ENCODE measurements at regions not wholly inside any gene's neighbourhood (a gene's known extent, or its start where the extent isn't known, plus 50 kb on each side); places are given as distances from the start of the nearest gene placed in this dataset.

- no peak for TF ChIP-seq CTCF (IDR thresholded peaks at IDR 0.05; ENCODE audit: low read depth, low read length)
- TF ChIP-seq EZH2phosphoT487 (IDR thresholded peaks at IDR 0.05; ENCODE audit: low read depth) = no peak
- Histone ChIP-seq H3K4me2 (ENCODE audit: low read length) (no peak overlapping the region), H3K27me3 (ENCODE audit: low read depth, low read length) (peaks cover 29% of the 10 kb centered on the region)
Observed at GRCh38 chr20:40749985-40750506, 61.0 kb upstream of the MAFB start.

GRCh38 chr20:40750541-40751035, 61.6 kb upstream of the MAFB start:
- no peak overlapping the region for H3K4me2 ChIP-seq (ENCODE audit: low read length)
- H3K27ac ChIP-seq (ENCODE audit: low read length) = no peak overlapping the region
- no peak overlapping the region for H3K4me3 ChIP-seq (ENCODE audit: low read length)
- no peaks in the 10 kb centered on the region for H3K9me3 ChIP-seq (ENCODE audit: insufficient read depth, low read length)
- peaks cover 13% of the 10 kb centered on the region for H3K4me1 ChIP-seq (ENCODE audit: low read length)
- H2AFZ ChIP-seq (ENCODE audit: low read depth, low read length) = no peak overlapping the region
- no peaks in the 10 kb centered on the region for H4K20me1 ChIP-seq (ENCODE audit: insufficient read depth, low read length)
- H3K36me3 ChIP-seq (replicated peaks; ENCODE audit: low read depth, low read length) = no peaks in the 10 kb centered on the region
- no peaks in the 10 kb centered on the region for H3K79me2 ChIP-seq (ENCODE audit: low read length)
- no peak for TF ChIP-seq EZH2phosphoT487 (IDR thresholded peaks at IDR 0.05; ENCODE audit: low read depth)
- no peak for TF ChIP-seq CTCF (IDR thresholded peaks at IDR 0.05; ENCODE audit: low read depth, low read length)
- H3K9ac ChIP-seq (ENCODE audit: low read length) = no peak overlapping the region
- H3K27me3 ChIP-seq (ENCODE audit: low read depth, low read length) = peaks cover 25% of the 10 kb centered on the region

More at GRCh38 chr20:40749985-40750506, 61.0 kb upstream of the MAFB start:
- Histone ChIP-seq H3K4me3 (ENCODE audit: low read length) (no peak overlapping the region), H3K9me3 (ENCODE audit: insufficient read depth, low read length) (no peaks in the 10 kb centered on the region), H3K27ac (ENCODE audit: low read length) (no peak overlapping the region), H3K36me3 (replicated peaks; ENCODE audit: low read depth, low read length) (no peaks in the 10 kb centered on the region), H2AFZ (ENCODE audit: low read depth, low read length) (no peak overlapping the region), H3K4me1 (ENCODE audit: low read length) (peaks cover 19% of the 10 kb centered on the region), H4K20me1 (ENCODE audit: insufficient read depth, low read length) (no peaks in the 10 kb centered on the region), H3K79me2 (ENCODE audit: low read length) (no peaks in the 10 kb centered on the region), H3K9ac (ENCODE audit: low read length) (no peak overlapping the region)

GRCh38 chr20:40753472-40753871, 64.4 kb upstream of the MAFB start:
- no peak overlapping the region for H3K27ac ChIP-seq (ENCODE audit: low read length)
- H3K27me3 ChIP-seq (ENCODE audit: low read depth, low read length) = peaks cover 12% of the 10 kb centered on the region
- no peaks in the 10 kb centered on the region for H3K9me3 ChIP-seq (ENCODE audit: insufficient read depth, low read length)
- H3K4me3 ChIP-seq (ENCODE audit: low read length) = no peak overlapping the region
- no peak overlapping the region for H3K4me2 ChIP-seq (ENCODE audit: low read length)
- peaks cover 7% of the 10 kb centered on the region for H3K4me1 ChIP-seq (ENCODE audit: low read length)
- no peaks in the 10 kb centered on the region for H3K36me3 ChIP-seq (replicated peaks; ENCODE audit: low read depth, low read length)
- TF ChIP-seq EZH2phosphoT487 (IDR thresholded peaks at IDR 0.05; ENCODE audit: low read depth) (no peak), CTCF (IDR thresholded peaks at IDR 0.05; ENCODE audit: low read depth, low read length) (no peak)
- H3K79me2 ChIP-seq (ENCODE audit: low read length) = no peaks in the 10 kb centered on the region
- no peak overlapping the region for H3K9ac ChIP-seq (ENCODE audit: low read length)
- no peak overlapping the region for H2AFZ ChIP-seq (ENCODE audit: low read depth, low read length)
- H4K20me1 ChIP-seq (ENCODE audit: insufficient read depth, low read length) = no peaks in the 10 kb centered on the region

GRCh38 chr20:40754339-40754943, 65.4 kb upstream of the MAFB start:
- no peak overlapping the region for H2AFZ ChIP-seq (ENCODE audit: low read depth, low read length)
- H3K9me3 ChIP-seq (ENCODE audit: insufficient read depth, low read length) = no peaks in the 10 kb centered on the region
- H3K27me3 ChIP-seq (ENCODE audit: low read depth, low read length) = peaks cover 9% of the 10 kb centered on the region; the same call in 1 of the 2 replicates
- H3K4me2 ChIP-seq (ENCODE audit: low read length) = no peak overlapping the region
- no peaks in the 10 kb centered on the region for H3K79me2 ChIP-seq (ENCODE audit: low read length)
- no peak overlapping the region for H3K27ac ChIP-seq (ENCODE audit: low read length)
- no peaks in the 10 kb centered on the region for H3K36me3 ChIP-seq (replicated peaks; ENCODE audit: low read depth, low read length)
- no peak overlapping the region for H3K9ac ChIP-seq (ENCODE audit: low read length)
- H4K20me1 ChIP-seq (ENCODE audit: insufficient read depth, low read length) = no peaks in the 10 kb centered on the region
- TF ChIP-seq CTCF (IDR thresholded peaks at IDR 0.05; ENCODE audit: low read depth, low read length) (no peak), EZH2phosphoT487 (IDR thresholded peaks at IDR 0.05; ENCODE audit: low read depth) (no peak)
- no peak overlapping the region for H3K4me3 ChIP-seq (ENCODE audit: low read length)
- H3K4me1 ChIP-seq (ENCODE audit: low read length) = 0 out of 2 replicates have a peak, but pooled peaks cover under 1% of the 10 kb centered on the region

Data from OCI-LY3 (cell line).